GM23248 (cell line): ENCODE measurements at regions not wholly inside any gene's neighbourhood (a gene's known extent, or its start where the extent isn't known, plus 50 kb on each side); places are given as distances from the start of the nearest gene placed in this dataset.
A peak's percentile ranks its signal among the peaks of the same experiment; 100 is the strongest.

Experiments
- DNase-seq: peaks from one replicate; pipeline ENCODE4 v3.0.0-alpha.2; 2015
- H2AFZ ChIP-seq: fragments of 200-600 bp; sonication (generic); 2 replicates; pipeline ENCODE4 v1.6.1; 2016; ENCODE audit warnings: antibody characterized with exemption
- H3F3A ChIP-seq: fragments of 200-600 bp; sonication (generic); 2 replicates; pipeline ENCODE4 v1.6.1; 2016; ENCODE audit warnings: mild to moderate bottlenecking, antibody characterized with exemption, mixed run types; ENCODE audit not compliant: insufficient read depth
- H3K27ac ChIP-seq: fragments of 200-600 bp; sonication (generic); 2 replicates; pipeline ENCODE4 v1.5.1; 2016; ENCODE audit warnings: mild to moderate bottlenecking
- H3K27me3 ChIP-seq: fragments of 200-600 bp; sonication (generic); replicated peaks from 2 replicates; pipeline ENCODE4 v1.6.1; 2016; ENCODE audit warnings: mild to moderate bottlenecking; ENCODE audit not compliant: insufficient read depth
- H3K36me3 ChIP-seq: fragments of 200-600 bp; sonication (generic); 2 replicates; pipeline ENCODE4 v1.6.1; 2016; ENCODE audit warnings: low read depth, mild to moderate bottlenecking
- H3K4me1 ChIP-seq: fragments of 200-600 bp; sonication (generic); 2 replicates; pipeline ENCODE4 v1.6.1; 2016; ENCODE audit warnings: mild to moderate bottlenecking; ENCODE audit not compliant: insufficient read depth
- H3K4me2 ChIP-seq: fragments of 200-600 bp; sonication (generic); one replicate; pipeline ENCODE4 v1.6.1; 2016; ENCODE audit warnings: mild to moderate bottlenecking; ENCODE audit not compliant: unreplicated experiment
- H3K4me3 ChIP-seq: fragments of 200-600 bp; sonication (generic); 2 replicates; pipeline ENCODE4 v1.5.1; 2016; ENCODE audit warnings: mild to moderate bottlenecking
- H3K79me2 ChIP-seq: fragments of 200-600 bp; sonication (generic); 2 replicates; pipeline ENCODE4 v1.6.1; 2016; ENCODE audit warnings: mild to moderate bottlenecking; ENCODE audit not compliant: insufficient read depth
- H3K9ac ChIP-seq: fragments of 200-600 bp; sonication (generic); 2 replicates; pipeline ENCODE4 v1.6.1; 2016; ENCODE audit warnings: mild to moderate bottlenecking
- H3K9me2 ChIP-seq: fragments of 200-600 bp; sonication (generic); 2 replicates; pipeline ENCODE4 v1.6.1; 2016; ENCODE audit warnings: mixed run types, mild to moderate bottlenecking, moderate library complexity; ENCODE audit not compliant: insufficient read depth
- H3K9me3 ChIP-seq: fragments of 200-600 bp; sonication (generic); one replicate; pipeline ENCODE4 v1.6.1; 2017; ENCODE audit warnings: low read depth
- H4K20me1 ChIP-seq: fragments of 200-600 bp; sonication (generic); 2 replicates; pipeline ENCODE4 v1.6.0; 2016; ENCODE audit not compliant: insufficient read depth
- EZH2 ChIP-seq: fragments of 200-600 bp; sonication (generic); IDR thresholded peaks from 2 replicates; pipeline ENCODE4 v1.6.1; 2018; ENCODE audit warnings: antibody characterized with exemption, mild to moderate bottlenecking; ENCODE audit not compliant: insufficient read depth, poor library complexity, severe bottlenecking
- EZH2phosphoT487 ChIP-seq: fragments of 200-600 bp; sonication (generic); IDR thresholded peaks from 2 replicates; pipeline ENCODE4 v1.6.1; 2018; ENCODE audit warnings: antibody characterized with exemption, moderate library complexity, mild to moderate bottlenecking, low read depth; ENCODE audit not compliant: insufficient read depth
- whole genome bisulfite sequencing, 2 experiments: methylation state at CpG; one replicate each; pipeline ENCODE4 v1.1.6; 2015 to 2017; ENCODE audit warnings: low lambda C conversion rate in 2 of 2, low coverage in 1 of 2; ENCODE audit errors: missing lambda C conversion rate in 2 of 2; 5-methylcytosine and 5-hydroxymethylcytosine counted together
- in situ Hi-C: fragments of 300-500 bp; cut with MboI; formaldehyde crosslinking; loops from 2 replicates; pipeline ENCODE4 v1.15.0; 2020

- Histone ChIP-seq H3K36me3 (peaks cover 43% of the 10 kb centered on the region), H3K79me2 (peaks cover 99% of the 10 kb centered on the region), H3K27ac (peak overlapping the region; percentile 99), H3K9me3 (no peaks in the 10 kb centered on the region), H4K20me1 (0 out of 2 replicates have a peak, but pooled peaks cover 3% of the 10 kb centered on the region), H3K4me2 (peak overlapping the region; percentile 96), H2AFZ (no peak overlapping the region), H3F3A (peaks cover 61% of the 10 kb centered on the region), H3K9me2 (no peaks in the 10 kb centered on the region), H3K4me1 (peaks cover 34% of the 10 kb centered on the region), H3K27me3 (no peaks in the 10 kb centered on the region), H3K9ac (peak overlapping the region; percentile 99), H3K4me3 (peak overlapping the region; percentile 97)
- peak; percentile 62 for DNase-seq
- TF ChIP-seq EZH2phosphoT487, result no peak; the same call in 1 of the 2 replicates
- no peak for TF ChIP-seq EZH2
- WGBS, 2 experiments, result 1 to 2% methylated on average over 8 of the region's 8 CpGs
- in situ Hi-C loops, result loop anchor here (10.0 kb wide), 1 partner anchor 78 kb away; no protein-coding TSS in a partner anchor
Measured at GRCh38 chr22:46082633-46083032, 67.7 kb upstream of the PPARA start.

- H3K9me2 ChIP-seq, result no peaks in the 10 kb centered on the region
- H3K27me3 ChIP-seq, result no peaks in the 10 kb centered on the region
- peaks cover 65% of the 10 kb centered on the region for H3F3A ChIP-seq
- peak; percentile 61 for DNase-seq
- H3K4me3 ChIP-seq, result peak overlapping the region; percentile 97
- H3K9me3 ChIP-seq, result no peaks in the 10 kb centered on the region
- H3K36me3 ChIP-seq, result peaks cover 47% of the 10 kb centered on the region
- in situ Hi-C loops, result loop anchor here (10.0 kb wide), 1 partner anchor 79 kb away; no protein-coding TSS in a partner anchor
- H2AFZ ChIP-seq, result no peak overlapping the region
- H3K9ac ChIP-seq, result peak overlapping the region; percentile 99
- peak overlapping the region; percentile 99 for H3K27ac ChIP-seq
- H3K79me2 ChIP-seq, result peaks cover 99% of the 10 kb centered on the region
- TF ChIP-seq EZH2, result no peak
- TF ChIP-seq EZH2phosphoT487, result no peak
- H3K4me1 ChIP-seq, result peaks cover 40% of the 10 kb centered on the region
- peak overlapping the region; percentile 96 for H3K4me2 ChIP-seq
- WGBS, 2 experiments, result 15% methylated on average over 24 of the region's 24 CpGs
- H4K20me1 ChIP-seq, result 0 out of 2 replicates have a peak, but pooled peaks cover 3% of the 10 kb centered on the region
Measured at GRCh38 chr22:46083383-46084350, 66.7 kb upstream of the PPARA start.

- 59 to 61% methylated on average over 14 of the region's 14 CpGs for WGBS, 2 experiments
- no peaks in the 10 kb centered on the region for H3K9me2 ChIP-seq
- DNase-seq, result no peak
- H3F3A ChIP-seq, result peaks cover 69% of the 10 kb centered on the region
- H3K4me1 ChIP-seq, result peaks cover 41% of the 10 kb centered on the region
- H3K79me2 ChIP-seq, result peaks cover 99% of the 10 kb centered on the region
- peak overlapping the region; percentile 99 for H3K27ac ChIP-seq
- 0 out of 2 replicates have a peak, but pooled peaks cover 3% of the 10 kb centered on the region for H4K20me1 ChIP-seq
- H3K4me2 ChIP-seq, result peak overlapping the region; percentile 96
- in situ Hi-C loops, result loop anchor here (10.0 kb wide), 1 partner anchor 80 kb away; no protein-coding TSS in a partner anchor
- peaks cover 47% of the 10 kb centered on the region for H3K36me3 ChIP-seq
- TF ChIP-seq EZH2phosphoT487 (no peak), EZH2 (no peak)
- no peaks in the 10 kb centered on the region for H3K9me3 ChIP-seq
- no peaks in the 10 kb centered on the region for H3K27me3 ChIP-seq
- H3K4me3 ChIP-seq, result peak overlapping the region; percentile 97
- H3K9ac ChIP-seq, result peak overlapping the region; percentile 99
- no peak overlapping the region for H2AFZ ChIP-seq
Measured at GRCh38 chr22:46084376-46084775, 66.0 kb upstream of the PPARA start.

GRCh38 chr22:46084943-46085827 is 65.1 kb upstream of the PPARA start:
- H4K20me1 ChIP-seq, result 0 out of 2 replicates have a peak, but pooled peaks cover 3% of the 10 kb centered on the region
- peaks cover 45% of the 10 kb centered on the region for H3K4me1 ChIP-seq

More at GRCh38 chr22:46084943-46085827, 65.1 kb upstream of the PPARA start:
- Histone ChIP-seq H3K9ac (peak overlapping the region; percentile 99), H3K27ac (peak overlapping the region; percentile 99), H3K9me3 (no peaks in the 10 kb centered on the region), H3K27me3 (no peaks in the 10 kb centered on the region), H3K9me2 (no peaks in the 10 kb centered on the region), H3K4me2 (peak overlapping the region; percentile 96), H3K79me2 (peaks cover 100% of the 10 kb centered on the region), H3K36me3 (peaks cover 50% of the 10 kb centered on the region), H2AFZ (no peak overlapping the region), H3K4me3 (peak overlapping the region; percentile 97), H3F3A (peaks cover 75% of the 10 kb centered on the region)
- TF ChIP-seq EZH2phosphoT487 (no peak), EZH2 (no peak)
- DNase-seq, result peak; percentile 97
- WGBS, 2 experiments, result 2% methylated on average over 30 to 35 of the region's 35 CpGs
- in situ Hi-C loops, result loop anchor here (10.0 kb wide), 1 partner anchor 80 kb away; no protein-coding TSS in a partner anchor
